Activated CD8-positive, alpha-beta memory T cell treated with anti-CD3 and anti-CD28 coated beads for 4 hours (primary cell): ENCODE measurements at regions not wholly inside any gene's neighbourhood (a gene's known extent, or its start where the extent isn't known, plus 50 kb on each side); places are given as distances from the start of the nearest gene placed in this dataset.
"Not testable (repeated sequence)": the region's sequence is repeated elsewhere in the genome, so short reads cannot be mapped to it uniquely, and the experiment has no call there.

Source experiments
- DNase-seq, 2 donors: peaks; one replicate each; pipeline ENCODE4 v3.0.0-alpha.2; 2020; ENCODE audit warnings: low read depth in 2 of 2

- DNase-seq = no peak
These were observed 155.0 kb upstream of the RUNX1 start for GRCh38 chr21:35204125-35204524.

DNA sequence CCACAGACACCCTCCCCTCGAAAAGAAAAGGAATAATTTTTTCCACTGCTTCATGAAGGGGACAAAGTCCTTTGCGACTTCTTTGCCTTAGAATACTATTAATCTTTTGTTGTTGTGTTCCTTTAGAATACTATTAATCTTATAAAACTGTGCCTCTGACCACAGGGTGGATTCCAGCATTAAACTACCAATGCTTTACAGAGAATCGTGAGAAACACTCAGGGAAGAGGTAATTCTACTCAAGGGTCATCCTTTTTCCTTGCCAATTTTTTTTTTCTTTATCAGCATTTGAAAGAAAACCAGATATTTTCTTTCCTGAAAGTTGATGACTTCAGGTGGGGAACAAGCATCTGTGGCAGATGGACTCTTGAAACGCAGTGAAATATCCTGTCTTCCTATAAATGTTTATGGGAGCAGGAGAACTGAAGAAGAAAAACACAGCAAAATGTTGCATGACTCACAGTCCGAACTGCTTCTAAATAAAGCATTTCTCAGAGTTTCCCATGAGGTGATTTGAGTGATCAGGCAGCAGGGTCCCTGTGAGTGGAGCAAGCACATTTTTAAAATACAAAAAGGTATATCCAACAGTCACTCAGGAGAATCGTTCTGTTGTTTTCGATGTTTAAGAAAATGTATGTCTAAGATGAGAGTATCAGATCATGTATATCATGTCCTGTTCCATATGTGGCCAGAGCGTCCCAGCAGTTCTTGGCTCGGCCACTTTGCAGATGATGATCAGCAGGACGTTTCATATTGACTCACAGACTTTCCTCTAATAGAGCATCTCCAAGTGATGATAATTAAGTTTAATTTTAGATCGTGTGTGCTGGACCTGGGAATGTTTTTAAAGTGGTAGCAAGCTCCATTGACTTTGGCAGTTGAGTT lies 154.2 kb upstream of the RUNX1 start:
- no peak for DNase-seq

DNA sequence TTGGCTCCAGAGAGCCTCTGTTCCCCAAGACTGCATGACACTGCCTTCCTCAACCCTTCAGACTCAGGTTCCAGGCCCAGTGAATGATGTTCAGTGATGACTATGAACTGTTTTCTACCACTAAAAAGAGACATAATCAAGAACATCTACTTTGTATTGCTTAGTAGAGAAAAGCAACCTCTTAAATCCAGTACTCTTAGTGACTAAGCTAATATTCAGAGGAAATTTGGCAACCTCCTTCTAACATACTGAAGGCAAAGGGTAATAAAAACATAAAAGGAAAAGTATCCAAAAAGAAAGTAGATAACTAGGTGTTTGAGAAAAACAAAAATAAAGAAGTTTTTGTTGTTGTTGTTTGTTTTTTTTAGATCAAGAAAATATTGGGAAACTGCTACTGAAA lies 153.3 kb upstream of the RUNX1 start:
- no peak for DNase-seq

DNA sequence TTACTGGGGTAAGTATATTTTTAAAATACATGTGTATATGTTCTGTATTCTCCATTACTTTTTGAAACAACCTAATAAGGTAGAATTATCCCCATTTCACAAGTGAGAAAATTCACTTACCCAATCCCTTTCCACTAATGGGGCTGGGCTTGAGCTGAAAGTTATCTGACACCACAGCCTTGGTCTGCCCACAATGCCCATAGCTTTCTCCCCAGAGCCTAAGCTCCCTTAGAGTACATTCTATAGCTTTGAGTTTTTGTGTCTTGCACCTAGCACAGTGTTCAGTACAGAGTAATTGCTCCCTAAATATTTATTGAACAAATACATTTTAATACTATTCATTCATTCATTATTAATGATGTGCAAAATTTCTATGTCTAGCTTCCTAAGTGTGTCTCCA lies 152.7 kb upstream of the RUNX1 start:
- no peak for DNase-seq

GRCh38 chr21:35201288-35201687 lies 152.2 kb upstream of the RUNX1 start:
- DNase-seq = no peak

DNA sequence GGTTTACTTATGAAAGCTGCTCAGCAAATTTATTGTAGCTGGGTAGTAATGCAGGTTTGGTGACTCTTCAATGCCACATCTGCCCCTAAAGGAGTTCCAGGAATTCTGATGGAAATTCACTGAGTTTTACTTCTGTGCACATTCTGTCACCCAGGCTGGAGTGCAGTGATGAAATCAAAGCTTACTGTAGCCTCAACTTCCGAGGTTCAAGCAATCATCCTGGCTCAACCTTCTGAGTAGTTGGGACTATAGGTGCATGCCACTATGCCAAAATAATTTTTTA lies 150.6 kb upstream of the RUNX1 start:
- DNase-seq = no peak

GRCh38 chr21:35198982-35199732 lies 150.1 kb upstream of the RUNX1 start:
- no peak for DNase-seq

DNA sequence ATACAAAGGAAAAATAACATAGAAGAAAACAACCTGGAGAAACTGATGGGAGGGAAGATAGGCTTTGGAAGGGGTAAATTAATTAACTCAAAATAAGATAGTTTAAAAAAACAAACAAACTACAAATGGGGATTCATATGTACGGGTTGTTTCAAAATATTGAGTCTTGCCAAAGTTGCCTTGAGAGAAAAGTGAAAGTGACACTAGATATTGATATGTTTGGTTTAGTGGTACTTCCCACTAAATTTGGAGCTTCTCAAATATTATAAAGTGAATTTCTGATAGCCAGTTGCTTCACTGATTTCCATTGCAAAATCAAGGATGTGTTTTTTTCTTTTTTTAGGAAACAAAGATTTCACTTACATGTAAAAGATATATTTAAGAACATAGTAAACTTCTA lies 149.5 kb upstream of the RUNX1 start:
- DNase-seq = no peak

- no peak for DNase-seq
These were observed 148.9 kb upstream of the RUNX1 start for GRCh38 chr21:35197992-35198431.

DNA sequence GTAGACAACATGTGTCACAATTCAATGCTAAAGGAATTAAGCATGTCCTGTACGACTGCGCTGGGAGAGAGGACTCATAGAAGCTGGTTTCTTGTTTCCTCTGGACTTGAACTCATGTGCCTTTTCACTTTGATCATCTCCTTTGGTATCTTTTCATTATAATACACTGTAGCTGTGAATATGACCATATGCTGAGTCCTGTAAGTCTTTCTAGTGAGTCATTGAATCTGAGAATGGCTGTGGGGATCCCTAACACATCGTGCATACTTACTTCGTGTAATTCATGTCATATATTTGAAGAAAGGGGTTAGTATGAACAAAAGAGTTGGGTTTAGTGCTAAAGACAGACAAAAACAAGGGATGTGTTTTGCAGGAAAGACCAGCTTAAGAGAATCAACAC lies 148.1 kb upstream of the RUNX1 start:
- DNase-seq = no peak

GRCh38 chr21:35196128-35196527 lies 147.0 kb upstream of the RUNX1 start:
- DNase-seq = no peak

DNA sequence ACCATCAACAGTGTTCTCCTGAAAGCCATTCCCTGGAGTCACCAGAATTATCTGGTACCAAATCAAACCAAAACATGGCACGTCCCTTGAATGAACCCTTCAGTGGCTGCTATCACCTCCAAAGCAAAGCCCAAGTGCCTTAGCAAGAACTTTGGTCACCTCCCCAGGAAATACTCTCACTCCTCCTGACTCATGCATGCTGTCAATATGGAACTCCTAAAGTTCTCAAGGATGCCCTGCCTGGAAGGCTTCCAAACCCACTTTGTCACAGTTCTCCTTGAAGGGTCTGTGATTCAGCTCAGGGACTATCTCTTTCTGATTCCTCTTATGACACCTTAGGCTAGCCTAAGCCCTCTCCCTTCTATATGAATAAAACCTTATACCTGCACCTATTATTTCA lies 146.1 kb upstream of the RUNX1 start:
- no peak for DNase-seq

- DNase-seq = no peak
These were observed 142.7 kb upstream of the RUNX1 start for GRCh38 chr21:35191754-35192153.

- DNase-seq = no peak
These were observed 142.0 kb upstream of the RUNX1 start for GRCh38 chr21:35191128-35191527.

DNA sequence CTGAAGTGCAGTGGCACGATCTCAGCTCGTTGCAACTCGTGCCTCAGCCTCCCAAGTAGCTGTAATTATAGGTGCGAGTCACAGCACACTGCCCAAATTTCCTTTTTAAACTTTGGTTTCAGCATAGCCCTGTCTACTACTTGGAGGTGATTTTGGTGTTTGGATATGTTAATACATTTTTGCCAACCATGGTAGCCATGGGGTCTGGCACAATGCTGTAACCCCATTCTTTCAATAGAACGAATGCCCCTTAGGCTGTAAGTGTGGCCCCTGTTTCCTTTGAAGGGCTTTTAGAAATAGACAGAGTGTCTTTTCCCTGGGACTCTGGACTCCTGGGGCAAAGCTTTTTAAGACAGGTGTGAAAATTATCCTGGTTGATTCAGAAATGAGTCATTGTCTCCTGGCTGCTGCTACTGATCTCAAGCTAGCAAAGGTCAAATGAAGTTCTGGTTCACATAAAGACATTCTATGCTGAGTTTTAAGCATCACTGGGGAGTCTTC lies 141.1 kb upstream of the RUNX1 start:
- no peak for DNase-seq

- DNase-seq = no peak
These were observed 140.2 kb upstream of the RUNX1 start for GRCh38 chr21:35189077-35189863.

DNA sequence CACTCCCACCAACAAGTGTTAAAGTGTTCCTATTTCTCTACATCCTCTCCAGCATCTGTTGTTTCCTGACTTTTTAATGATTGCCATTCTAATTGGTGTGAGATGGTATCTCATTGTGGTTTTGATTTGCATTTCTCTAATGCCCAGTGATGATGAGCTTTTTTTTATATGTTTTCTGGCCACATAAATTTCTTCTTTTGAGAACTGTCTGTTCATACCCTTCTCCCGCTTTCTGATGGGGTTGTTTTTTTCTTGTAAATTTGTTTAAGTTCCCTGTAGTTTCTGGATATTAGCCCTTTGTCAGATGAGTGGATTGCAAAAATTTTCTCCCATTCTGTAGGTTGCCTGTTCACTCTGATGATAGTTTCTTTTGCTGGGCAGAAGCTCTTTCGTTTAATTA lies 134.3 kb upstream of the RUNX1 start:
- not testable (repeated sequence) for DNase-seq

DNA sequence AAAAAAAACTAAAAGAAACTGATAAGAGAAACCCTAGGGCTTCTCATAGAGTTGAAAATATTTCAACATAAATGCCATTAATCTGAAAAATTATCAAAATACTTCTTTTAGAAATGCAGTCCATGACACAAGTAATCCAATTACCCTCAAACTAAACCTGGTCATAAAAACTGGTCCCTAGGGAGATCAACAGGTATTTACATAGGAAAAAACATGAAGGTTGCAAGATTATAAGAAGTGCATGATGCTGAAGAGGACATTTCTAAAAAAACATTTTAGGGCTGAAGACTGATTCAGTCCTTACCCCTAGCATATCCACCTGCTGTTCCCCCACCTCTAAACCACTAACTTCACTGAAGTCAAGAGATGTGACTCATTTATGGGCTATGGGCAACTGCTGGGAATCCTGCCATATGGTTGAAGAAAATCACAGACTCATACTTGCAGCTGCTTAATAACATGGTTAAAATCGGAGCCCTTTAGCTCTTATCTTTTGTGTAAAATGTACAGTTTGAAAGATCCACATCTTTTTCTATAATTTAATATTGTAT lies 131.0 kb upstream of the RUNX1 start:
- no peak for DNase-seq

DNA sequence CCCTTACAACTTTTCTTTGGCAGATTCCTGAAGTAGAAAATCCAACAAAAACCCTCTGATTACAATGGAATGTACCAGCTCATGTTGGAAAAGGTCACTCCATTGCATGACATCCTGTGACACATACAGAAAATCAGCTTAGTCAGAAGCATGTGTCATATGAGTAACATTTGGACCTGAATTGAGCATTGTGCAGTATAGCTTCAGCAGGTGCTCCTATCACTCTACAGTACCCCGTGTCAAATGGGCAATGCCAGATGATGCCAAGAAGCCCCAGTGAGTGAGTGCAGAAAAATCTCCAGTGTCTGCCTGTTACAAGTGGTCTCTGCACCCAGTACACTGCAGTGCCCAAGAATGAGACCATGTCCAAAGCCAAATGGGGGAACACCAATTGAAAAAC lies 129.7 kb upstream of the RUNX1 start:
- no peak for DNase-seq

- no peak for DNase-seq
These were observed 129.0 kb upstream of the RUNX1 start for GRCh38 chr21:35178098-35178497.

DNA sequence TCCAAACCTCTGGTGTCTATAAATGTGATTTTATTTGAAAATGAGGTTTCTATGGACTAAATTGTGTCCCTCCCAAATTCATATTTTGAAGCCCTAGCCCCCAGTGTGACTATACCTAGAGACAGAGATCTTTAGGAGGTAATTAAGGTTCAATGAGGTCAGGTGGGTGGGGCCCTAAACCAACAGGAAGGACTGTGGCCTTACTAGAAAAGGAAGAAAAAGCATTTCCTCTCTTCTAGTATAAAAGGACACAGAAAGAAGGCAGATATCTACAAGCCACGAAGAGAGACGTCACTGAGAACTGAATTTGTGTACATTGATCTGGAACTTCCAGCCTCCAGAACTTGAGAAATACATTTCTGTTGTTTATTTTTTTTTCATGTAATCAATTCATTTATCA lies 123.1 kb upstream of the RUNX1 start:
- DNase-seq = no peak

DNA sequence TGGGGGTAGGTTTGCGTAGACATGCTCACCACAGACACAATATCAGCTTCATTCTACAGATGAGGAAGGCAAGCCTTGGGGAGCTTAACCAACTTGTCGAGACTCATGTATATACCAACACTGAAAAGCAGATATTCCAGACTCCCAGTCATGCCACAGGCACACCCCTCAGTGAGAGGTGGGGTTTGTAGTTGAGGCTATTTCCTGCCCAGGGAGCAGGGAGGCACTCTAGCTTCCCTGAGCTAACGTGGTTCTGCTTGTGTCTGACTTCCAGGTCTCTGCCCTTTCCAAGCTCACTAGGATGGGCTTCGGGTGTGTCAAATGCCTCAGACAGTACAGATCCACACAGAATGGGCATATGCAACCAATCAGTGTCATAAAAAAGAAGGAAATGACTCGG lies 122.3 kb upstream of the RUNX1 start:
- no peak for DNase-seq
